SK-N-SH (cell line): ENCODE measurements at regions not wholly inside any gene's neighbourhood (a gene's known extent, or its start where the extent isn't known, plus 50 kb on each side); places are given as distances from the start of the nearest gene placed in this dataset.
A peak's percentile ranks its signal among the peaks of the same experiment; 100 is the strongest.

Source experiments
- CTCF ChIA-PET: fragments of 300-600, 350-600 bp; formaldehyde crosslinking; extraction: SDS; loops from one replicate; lab custom pipeline; 2021; lab: Yijun Ruan, JAX
- POLR2A ChIA-PET: fragments of 350-600 bp; sonication (Branson Sonifier 250); formaldehyde crosslinking; extraction: SDS; loops from one replicate; lab custom pipeline; 2020; ENCODE audit warnings: antibody characterized with exemption, inconsistent platforms; lab: Yijun Ruan, JAX
- DNase-seq: peaks from one replicate; pipeline ENCODE4 v3.0.0; 2012
- H2AFZ ChIP-seq: fragments of 200-600 bp; sonication (generic); 2 replicates; pipeline ENCODE4 v1.8.1; 2016; ENCODE audit warnings: antibody characterized with exemption, mild to moderate bottlenecking, low read depth
- H3F3A ChIP-seq: fragments of 200-600 bp; sonication (generic); replicated peaks from 2 replicates; pipeline ENCODE3; 2016; ENCODE audit warnings: antibody characterized with exemption, mild to moderate bottlenecking; ENCODE audit not compliant: insufficient read depth
- H3K27ac ChIP-seq, 2 experiments: fragments of 200-500 bp in 1 of 2; fragments of 200-600 bp in 1 of 2; sonication (Bioruptor generic) in 1 of 2; sonication (generic), shearing (Covaris generic) in 1 of 2; 2 replicates each; pipeline versions ENCODE4 v1.5.1 to v1.6.1; 2014 to 2016; ENCODE audit warnings: low read depth in 2 of 2, inconsistent platforms in 1 of 2, low read length in 1 of 2, mild to moderate bottlenecking in 1 of 2, mixed read lengths in 1 of 2
- H3K27me3 ChIP-seq: fragments of 200-600 bp; sonication (generic), shearing (Covaris generic); 2 replicates; pipeline ENCODE4 v1.6.1; 2016; ENCODE audit warnings: mixed run types; ENCODE audit not compliant: insufficient read depth
- H3K36me3 ChIP-seq, 2 experiments: fragments of 200-500 bp in 1 of 2; fragments of 200-600 bp in 1 of 2; sonication (Bioruptor generic) in 1 of 2; sonication (generic) in 1 of 2; replicated peaks in 1 of 2; 2 replicates each; pipeline versions ENCODE3 to v1.5.1; 2014 to 2016; ENCODE audit warnings: low read length in 1 of 2, mild to moderate bottlenecking in 1 of 2; ENCODE audit not compliant: insufficient read depth in 2 of 2, control insufficient read depth in 1 of 2
- H3K4me1 ChIP-seq, 2 experiments: fragments of 200-500 bp in 1 of 2; fragments of 200-600 bp in 1 of 2; sonication (Bioruptor generic) in 1 of 2; sonication (generic), shearing (Covaris generic) in 1 of 2; 2 replicates each; pipeline versions ENCODE4 v1.5.1 to v1.6.1; 2014 to 2016; ENCODE audit warnings: low read depth in 1 of 2, low read length in 1 of 2, mixed run types in 1 of 2; ENCODE audit not compliant: insufficient read depth in 2 of 2, control insufficient read depth in 1 of 2
- H3K4me2 ChIP-seq: fragments of 200-600 bp; sonication (generic), shearing (Covaris generic); 2 replicates; pipeline ENCODE4 v1.6.1; 2017; ENCODE audit warnings: mixed run types
- H3K4me3 ChIP-seq, 2 experiments: fragments of 200-500 bp in 1 of 2; fragments of 200-600 bp in 1 of 2; sonication (Bioruptor generic) in 1 of 2; sonication (generic), shearing (Covaris generic) in 1 of 2; 2 replicates each; pipeline versions ENCODE4 v1.5.1 to v1.8.1; 2014 to 2016; ENCODE audit warnings: low read depth in 2 of 2, inconsistent platforms in 1 of 2, low read length in 1 of 2, mild to moderate bottlenecking in 1 of 2, mixed read lengths in 1 of 2, moderate library complexity in 1 of 2
- H3K79me2 ChIP-seq: fragments of 200-600 bp; sonication (generic); 2 replicates; pipeline ENCODE4 v1.8.1; 2017; ENCODE audit warnings: mild to moderate bottlenecking; ENCODE audit not compliant: insufficient read depth
- H3K9ac ChIP-seq: fragments of 200-600 bp; sonication (generic); 2 replicates; pipeline ENCODE4 v1.6.1; 2017; ENCODE audit warnings: mixed run types
- H3K9me2 ChIP-seq: fragments of 200-600 bp; sonication (generic); 2 replicates; pipeline ENCODE4 v1.6.1; 2017; ENCODE audit warnings: mixed run types
- H3K9me3 ChIP-seq: fragments of 200-600 bp; sonication (generic); 2 replicates; pipeline ENCODE4 v1.6.1; 2017; ENCODE audit warnings: mixed run types, mild to moderate bottlenecking, moderate library complexity
- H4K20me1 ChIP-seq: fragments of 200-600 bp; sonication (generic); 2 replicates; pipeline ENCODE4 v1.6.1; 2017; ENCODE audit warnings: mild to moderate bottlenecking, mixed run types; ENCODE audit not compliant: insufficient read depth
- CHD2 ChIP-seq: fragments of 150-350 bp; IDR thresholded peaks from 2 replicates; pipeline ENCODE4 v1.6.1; 2018; ENCODE audit warnings: low read length; ENCODE audit not compliant: partially characterized antibody
- FOSL2 ChIP-seq: IDR thresholded peaks from 2 replicates; pipeline ENCODE4 v1.4.0; 2012; ENCODE audit warnings: low read depth, mild to moderate bottlenecking, moderate library complexity, borderline replicate concordance
- FOXJ3 ChIP-seq: sonication (generic); formaldehyde crosslinking; IDR thresholded peaks from 2 replicates; pipeline ENCODE4 v1.5.1; 2020; ENCODE audit warnings: mild to moderate bottlenecking, missing genetic modification reagents
- GABPA ChIP-seq: IDR thresholded peaks from 2 replicates; pipeline ENCODE4 v1.4.0; 2012; ENCODE audit warnings: low read depth, mild to moderate bottlenecking
- JUND ChIP-seq: IDR thresholded peaks from 2 replicates; pipeline ENCODE4 v1.4.0; 2012
- MAX ChIP-seq: IDR thresholded peaks from 2 replicates; pipeline ENCODE4 v1.4.0; 2012; ENCODE audit warnings: low read depth
- MEF2A ChIP-seq: IDR thresholded peaks from 2 replicates; pipeline ENCODE4 v1.4.0; 2012; ENCODE audit warnings: low read depth, borderline replicate concordance
- MXI1 ChIP-seq: IDR thresholded peaks from 2 replicates; pipeline ENCODE4 v1.6.1; 2012; ENCODE audit warnings: mild to moderate bottlenecking, low read depth, low read length, improper control_type of control experiment
- PBX3 ChIP-seq: IDR thresholded peaks from 2 replicates; pipeline ENCODE4; 2012
- RCOR1 ChIP-seq: fragments of 150-350 bp; IDR thresholded peaks from 2 replicates; pipeline ENCODE4 v1.6.1; 2017; ENCODE audit warnings: antibody characterized with exemption, low read length
- REST ChIP-seq: IDR thresholded peaks from 2 replicates; pipeline ENCODE4 v1.6.1; 2012; ENCODE audit warnings: mild to moderate bottlenecking, low read depth, low read length, moderate library complexity
- RFX5 ChIP-seq: IDR thresholded peaks from 2 replicates; pipeline ENCODE4 v1.6.1; 2012; ENCODE audit warnings: mild to moderate bottlenecking, improper control_type of control experiment, low read length
- RXRA ChIP-seq: IDR thresholded peaks from 2 replicates; pipeline ENCODE4 v1.4.0; 2012; ENCODE audit warnings: low read depth, mild to moderate bottlenecking, borderline replicate concordance
- SMC3 ChIP-seq: IDR thresholded peaks from 2 replicates; pipeline ENCODE4 v1.6.1; 2012; ENCODE audit warnings: low read depth, low read length, improper control_type of control experiment
- TAF1 ChIP-seq: IDR thresholded peaks from 2 replicates; pipeline ENCODE4 v1.6.1; 2012; ENCODE audit warnings: low read depth, mild to moderate bottlenecking, low read length, moderate library complexity, borderline replicate concordance
- TCF12 ChIP-seq: IDR thresholded peaks from 2 replicates; pipeline ENCODE4 v1.4.0; 2012
- USF1 ChIP-seq: IDR thresholded peaks from 2 replicates; pipeline ENCODE4 v1.4.0; 2012; ENCODE audit warnings: low read depth, borderline replicate concordance
- WGBS: methylation state at CpG from one replicate; pipeline ENCODE4 v1.1.6; 2017; ENCODE audit warnings: low lambda C conversion rate; 5-methylcytosine and 5-hydroxymethylcytosine counted together

- H3K9ac ChIP-seq, result no peak overlapping the region
- H3K4me1 ChIP-seq, result peaks cover 0 to 24% of the 10 kb centered on the region in 2 experiments; a peak in 2 of 4 replicates
- no peaks in the 10 kb centered on the region for H3K36me3 ChIP-seq
- CTCF ChIA-PET, result interaction anchor here (1.2 kb wide), 1 partner anchor 19 kb away, joined by 3 read pairs; no protein-coding TSS in a partner anchor
- H2AFZ ChIP-seq, result no peak overlapping the region
- H3K27ac ChIP-seq, result peak overlapping the region in 1 of 2 experiments; percentile 100; a peak in 2 of 4 replicates
- no peaks in the 10 kb centered on the region for H4K20me1 ChIP-seq
- TF ChIP-seq GABPA, result no peak
- no peak for TF ChIP-seq RXRA
- TF ChIP-seq TCF12, result no peak
- no peak for TF ChIP-seq SMC3
- no peak for TF ChIP-seq MAX
- no peak for TF ChIP-seq CHD2
- TF ChIP-seq USF1, result no peak
- no peak for TF ChIP-seq REST
- TF ChIP-seq JUND, result no peak
- no peak for TF ChIP-seq TAF1
- no peak for TF ChIP-seq MEF2A
- TF ChIP-seq MXI1, result no peak
- TF ChIP-seq RCOR1, result no peak
- POLR2A ChIA-PET, result no interaction called here
- H3K9me2 ChIP-seq, result no peaks in the 10 kb centered on the region
- no peaks in the 10 kb centered on the region for H3K27me3 ChIP-seq
- H3K9me3 ChIP-seq, result no peaks in the 10 kb centered on the region
- 37% methylated on average over 5 of the region's 5 CpGs for WGBS
- DNase-seq, result no peak
- no peak overlapping the region for H3K4me3 ChIP-seq
- no peaks in the 10 kb centered on the region for H3F3A ChIP-seq
- H3K79me2 ChIP-seq, result no peaks in the 10 kb centered on the region
- no peak overlapping the region for H3K4me2 ChIP-seq
Measured at GRCh38 chr6:23526526-23526925, 599.5 kb upstream of the NRSN1 start.

GRCh38 chr6:23529902-23530301 lies 596.1 kb upstream of the NRSN1 start:
- H3K9me2 ChIP-seq, result no peaks in the 10 kb centered on the region
- no peaks in the 10 kb centered on the region for H3K36me3 ChIP-seq
- WGBS, result 3% methylated on average over 2 of the region's 2 CpGs
- no peaks in the 10 kb centered on the region for H3K27me3 ChIP-seq
- no peak for DNase-seq
- no peak overlapping the region for H2AFZ ChIP-seq
- no peaks in the 10 kb centered on the region for H3K9me3 ChIP-seq
- ChIA-PET POLR2A (no interaction called here), CTCF (no interaction called here)
- no peak overlapping the region for H3K4me2 ChIP-seq
- no peaks in the 10 kb centered on the region for H3K79me2 ChIP-seq
- no peak overlapping the region for H3K9ac ChIP-seq
- no peak overlapping the region for H3K27ac ChIP-seq
- H3K4me1 ChIP-seq, result peaks cover 0 to 7% of the 10 kb centered on the region in 2 experiments; a peak in 2 of 4 replicates
- H3F3A ChIP-seq, result no peaks in the 10 kb centered on the region
- H3K4me3 ChIP-seq, result no peak overlapping the region
- no peaks in the 10 kb centered on the region for H4K20me1 ChIP-seq
- TF ChIP-seq PBX3 (no peak), RFX5 (no peak), MAX (no peak), FOXJ3 (CRISPR knock-in tag) (no peak), FOSL2 (no peak)
